Endothelial cell of umbilical vein (primary cell): ENCODE measurements at regions not wholly inside any gene's neighbourhood (a gene's known extent, or its start where the extent isn't known, plus 50 kb on each side); places are given as distances from the start of the nearest gene placed in this dataset.

Experiments used
- BruUV-seq: library from RNA; stranded (reverse); fragments of 400-500 nt; replicated peaks from 2 replicates; lab custom pipeline; 2021; lab: Mats Ljungman, UMichigan
- CTCF ChIA-PET: fragments of 300-600, 350-600 bp; sonication (Branson Sonifier 250); formaldehyde crosslinking; loops from one replicate; lab custom pipeline; 2021; ENCODE audit warnings: antibody characterized with exemption, inconsistent platforms; lab: Charles Lee
- POLR2A ChIA-PET: fragments of 300-600, 350-600 bp; sonication (Branson Sonifier 250); formaldehyde crosslinking; loops from one replicate; lab custom pipeline; 2021; ENCODE audit warnings: antibody characterized with exemption, inconsistent platforms; lab: Charles Lee
- DNase-seq: peaks from one replicate; pipeline ENCODE4 v3.0.0-alpha.2; 2011; ENCODE audit warnings: low read depth, low spot score
- FAIRE-seq: peaks from 2 replicates; lab custom pipeline; 2011; peaks lifted over from hg19 to GRCh38; lab: Jason Lieb, UNC
- H2AFZ ChIP-seq: 2 replicates; pipeline ENCODE4 v1.6.0; 2012; ENCODE audit warnings: low read depth, low read length, control low read depth, inconsistent platforms
- H3K27ac ChIP-seq: 2 replicates; pipeline ENCODE4 v1.5.1; 2011; ENCODE audit warnings: low read depth, mild to moderate bottlenecking, control low read depth, low read length, moderate library complexity; ENCODE audit not compliant: insufficient read depth
- H3K27me3 ChIP-seq, 2 experiments: 2 replicates each; pipeline versions ENCODE4 v1.6.0 to v1.6.1; 2011; ENCODE audit warnings: low read length in 2 of 2, mixed read lengths in 1 of 2; ENCODE audit not compliant: control insufficient read depth in 2 of 2, insufficient read depth in 2 of 2
- H3K36me3 ChIP-seq, 2 experiments: 2 replicates in 1 of 2; 3 replicates in 1 of 2; pipeline ENCODE4 v1.5.1; 2011; ENCODE audit warnings: low read length in 2 of 2, mild to moderate bottlenecking in 1 of 2, moderate library complexity in 1 of 2; ENCODE audit not compliant: control insufficient read depth in 2 of 2, insufficient read depth in 2 of 2; ENCODE audit errors: extremely low read depth in 1 of 2
- H3K4me1 ChIP-seq: 3 replicates; pipeline ENCODE4 v1.5.1; 2011; ENCODE audit warnings: mild to moderate bottlenecking, low read length; ENCODE audit not compliant: control insufficient read depth, insufficient read depth; ENCODE audit errors: extremely low read depth
- H3K4me2 ChIP-seq: 2 replicates; pipeline ENCODE4 v1.6.1; 2011; ENCODE audit warnings: low read length, control low read depth, mixed read lengths; ENCODE audit not compliant: insufficient read depth
- H3K4me3 ChIP-seq, 3 experiments: fragments of 200-600 bp in 1 of 3; sonication (generic), shearing (Covaris generic) in 1 of 3; replicated peaks in 1 of 3; 2 replicates each; pipeline ENCODE4 v1.5.1; 2011 to 2016; ENCODE audit warnings: control low read depth in 3 of 3, low read length in 3 of 3, mild to moderate bottlenecking in 2 of 3, inconsistent platforms in 1 of 3, low read depth in 1 of 3, moderate library complexity in 1 of 3; ENCODE audit not compliant: insufficient read depth in 1 of 3
- H3K79me2 ChIP-seq: 2 replicates; pipeline ENCODE4 v1.6.0; 2012; ENCODE audit warnings: low read length, inconsistent platforms; ENCODE audit not compliant: control insufficient read depth, insufficient read depth
- H3K9ac ChIP-seq: replicated peaks from 2 replicates; pipeline ENCODE3; 2011; ENCODE audit warnings: low read length, control low read depth; ENCODE audit not compliant: insufficient read depth; ENCODE audit errors: extremely low read depth
- H3K9me1 ChIP-seq: replicated peaks from 3 replicates; pipeline ENCODE4 v1.6.0; 2011; ENCODE audit warnings: mild to moderate bottlenecking, low read length; ENCODE audit not compliant: control insufficient read depth, insufficient read depth; ENCODE audit errors: extremely low read depth
- H3K9me3 ChIP-seq: replicated peaks from 2 replicates; pipeline ENCODE4 v1.5.1; 2012; ENCODE audit warnings: low read length, inconsistent platforms; ENCODE audit not compliant: control insufficient read depth, insufficient read depth
- H4K20me1 ChIP-seq: replicated peaks from 2 replicates; pipeline ENCODE3; 2011; ENCODE audit warnings: mild to moderate bottlenecking, low read length; ENCODE audit not compliant: control insufficient read depth, insufficient read depth; ENCODE audit errors: extremely low read depth
- EZH2 ChIP-seq: IDR thresholded peaks from 2 replicates; pipeline ENCODE4 v1.6.1; 2012; ENCODE audit warnings: borderline replicate concordance, low read depth, mild to moderate bottlenecking, moderate library complexity, low read length, inconsistent platforms; ENCODE audit not compliant: severe bottlenecking
- FOS ChIP-seq: IDR thresholded peaks from 2 replicates; pipeline ENCODE4 v1.6.1; 2011; ENCODE audit warnings: mild to moderate bottlenecking, low read length, moderate library complexity, borderline replicate concordance; ENCODE audit not compliant: insufficient read depth
- GATA2 ChIP-seq: IDR thresholded peaks from 2 replicates; pipeline ENCODE4 v1.7.0; 2011; ENCODE audit warnings: low read depth, mild to moderate bottlenecking, moderate library complexity, mixed read lengths, low read length; ENCODE audit not compliant: insufficient read length, insufficient read depth
- JUN ChIP-seq: IDR thresholded peaks from 2 replicates; pipeline ENCODE4 v1.6.1; 2011; ENCODE audit warnings: borderline replicate concordance, low read depth; ENCODE audit not compliant: insufficient read length, insufficient read depth
- MYC ChIP-seq: IDR thresholded peaks from one replicate; pipeline ENCODE4 v1.6.1; 2011; ENCODE audit warnings: mild to moderate bottlenecking, low read depth, low read length
- POLR2A ChIP-seq: IDR thresholded peaks from 2 replicates; pipeline ENCODE4 v1.6.1; 2012; ENCODE audit warnings: low read depth, mild to moderate bottlenecking, control low read depth, low read length
- POLR2AphosphoS5 ChIP-seq: IDR thresholded peaks from 2 replicates; pipeline ENCODE4 v1.6.1; 2012; ENCODE audit warnings: low read depth, mild to moderate bottlenecking, control low read depth, low read length, moderate library complexity; ENCODE audit not compliant: insufficient read depth
- dilution Hi-C: fragments of 300-500 bp; cut with MboI; formaldehyde crosslinking; loops from one replicate; pipeline ENCODE4 v1.15.0; 2019; ENCODE audit warnings: low sequenced_read_pairs; ENCODE audit not compliant: extremely low pct_ligation_motif_present
- intact Hi-C: fragments of 100-400 bp; cut with micrococcal nuclease; formaldehyde crosslinking; loops from one replicate; pipeline ENCODE4 v1.10.0; 2022
- TF ChIP-seq, protein P1 (sequence below): IDR thresholded peaks from 2 replicates; pipeline ENCODE4 v1.6.1; 2011; ENCODE audit not compliant: insufficient read depth, insufficient read length
- TF ChIP-seq, protein P2 (sequence below), 2 donors: IDR thresholded peaks; 1 replicate in 1 of 2; 2 replicates in 1 of 2; pipeline ENCODE4 v1.5.1; 2011; ENCODE audit warnings: low read length in 2 of 2, mild to moderate bottlenecking in 2 of 2, moderate library complexity in 2 of 2, control low read depth in 1 of 2, inconsistent platforms in 1 of 2, low read depth in 1 of 2; ENCODE audit not compliant: insufficient read depth in 1 of 2; ENCODE audit errors: extremely low read depth in 1 of 2

DNA sequence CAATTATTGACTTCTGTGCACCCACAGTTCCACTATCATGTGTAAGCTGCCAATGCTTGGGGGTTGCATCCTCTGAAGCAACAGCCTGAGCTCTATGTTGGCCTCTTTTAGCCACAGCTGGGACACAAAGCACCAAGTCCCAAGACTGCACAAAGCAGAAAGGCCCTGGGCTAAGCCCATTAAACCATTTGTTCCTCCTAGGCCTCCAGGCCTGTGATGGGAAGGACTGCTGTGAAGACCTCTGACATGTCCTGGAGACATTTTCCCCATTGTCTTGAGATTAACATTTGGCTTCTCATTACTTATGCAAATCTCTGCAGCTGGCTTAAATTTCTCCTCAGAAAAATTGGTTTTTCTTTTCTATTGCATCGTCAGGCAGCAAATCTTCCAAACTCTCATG is 123.7 kb upstream of the DEPDC1 start:
- FAIRE-seq (no peak), DNase-seq (no peak)
- ChIA-PET POLR2A (no interaction called here), CTCF (no interaction called here)
- no peaks in the 10 kb centered on the region for H3K27me3 ChIP-seq
- no peak overlapping the region for H2AFZ ChIP-seq
- H3K79me2 ChIP-seq, result no peaks in the 10 kb centered on the region
- intact Hi-C loops (no loop called here), dilution Hi-C loops (no loop called here)
- no peaks in the 10 kb centered on the region for H3K9me1 ChIP-seq
- BruUV-seq, result no TSS peak
- no peak for TF ChIP-seq EZH2
- no peak for TF ChIP-seq JUN
- TF ChIP-seq, protein P1, sequence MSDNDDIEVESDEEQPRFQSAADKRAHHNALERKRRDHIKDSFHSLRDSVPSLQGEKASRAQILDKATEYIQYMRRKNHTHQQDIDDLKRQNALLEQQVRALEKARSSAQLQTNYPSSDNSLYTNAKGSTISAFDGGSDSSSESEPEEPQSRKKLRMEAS, result no peak
- no peak for TF ChIP-seq GATA2
- TF ChIP-seq POLR2A, result no peak
- TF ChIP-seq POLR2AphosphoS5, result no peak
- TF ChIP-seq, protein P2, sequence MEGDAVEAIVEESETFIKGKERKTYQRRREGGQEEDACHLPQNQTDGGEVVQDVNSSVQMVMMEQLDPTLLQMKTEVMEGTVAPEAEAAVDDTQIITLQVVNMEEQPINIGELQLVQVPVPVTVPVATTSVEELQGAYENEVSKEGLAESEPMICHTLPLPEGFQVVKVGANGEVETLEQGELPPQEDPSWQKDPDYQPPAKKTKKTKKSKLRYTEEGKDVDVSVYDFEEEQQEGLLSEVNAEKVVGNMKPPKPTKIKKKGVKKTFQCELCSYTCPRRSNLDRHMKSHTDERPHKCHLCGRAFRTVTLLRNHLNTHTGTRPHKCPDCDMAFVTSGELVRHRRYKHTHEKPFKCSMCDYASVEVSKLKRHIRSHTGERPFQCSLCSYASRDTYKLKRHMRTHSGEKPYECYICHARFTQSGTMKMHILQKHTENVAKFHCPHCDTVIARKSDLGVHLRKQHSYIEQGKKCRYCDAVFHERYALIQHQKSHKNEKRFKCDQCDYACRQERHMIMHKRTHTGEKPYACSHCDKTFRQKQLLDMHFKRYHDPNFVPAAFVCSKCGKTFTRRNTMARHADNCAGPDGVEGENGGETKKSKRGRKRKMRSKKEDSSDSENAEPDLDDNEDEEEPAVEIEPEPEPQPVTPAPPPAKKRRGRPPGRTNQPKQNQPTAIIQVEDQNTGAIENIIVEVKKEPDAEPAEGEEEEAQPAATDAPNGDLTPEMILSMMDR (IDR thresholded peaks at IDR 0.05; ENCODE audit: extremely low read depth in 1 of 2, insufficient read depth in 1 of 2, low read depth in 1 of 2, low read length in 2 of 2), result no peak
- no peak for TF ChIP-seq FOS
- TF ChIP-seq MYC, result no peak
- H3K9me3 ChIP-seq, result no peaks in the 10 kb centered on the region
- H3K36me3 ChIP-seq, result no peaks in the 10 kb centered on the region
- H3K4me2 ChIP-seq, result no peak overlapping the region
- no peaks in the 10 kb centered on the region for H4K20me1 ChIP-seq
- H3K4me1 ChIP-seq, result no peaks in the 10 kb centered on the region
- H3K4me3 ChIP-seq, result no peak overlapping the region
- no peak overlapping the region for H3K9ac ChIP-seq
- no peak overlapping the region for H3K27ac ChIP-seq
